B cell (primary cell): ENCODE measurements at regions not wholly inside any gene's neighbourhood (a gene's known extent, or its start where the extent isn't known, plus 50 kb on each side); places are given as distances from the start of the nearest gene placed in this dataset.

ENCODE experiments used
- EZH2 ChIP-seq: IDR thresholded peaks from 2 replicates; pipeline ENCODE4 v1.6.1; 2012; ENCODE audit warnings: borderline replicate concordance, low read depth, mild to moderate bottlenecking, moderate library complexity, low read length; ENCODE audit not compliant: insufficient read depth, poor library complexity, severe bottlenecking
- TF ChIP-seq, protein P1 (sequence below): fragments of 200-600 bp; IDR thresholded peaks from one replicate; pipeline ENCODE4 v1.8.0; 2022; ENCODE audit warnings: antibody characterized with exemption, mild to moderate bottlenecking

DNA sequence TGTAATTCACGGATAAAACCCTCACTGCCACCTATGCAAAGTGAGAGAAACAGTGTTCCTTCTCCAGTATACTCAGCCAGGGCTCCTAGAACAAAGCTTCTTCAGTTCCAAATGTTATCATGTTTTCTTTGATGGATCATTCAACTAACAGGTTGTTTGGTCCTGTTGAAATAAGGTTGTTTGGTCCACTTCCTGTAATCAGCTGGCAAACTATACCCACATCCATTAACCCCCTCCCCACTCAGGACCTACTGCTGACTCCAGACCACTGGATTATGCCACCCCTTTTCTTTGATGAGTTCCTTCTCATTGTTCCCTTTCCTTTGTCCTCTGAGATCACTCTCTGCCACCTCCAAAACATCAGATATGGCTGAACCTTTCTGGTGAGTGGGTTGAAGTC, 267.7 kb upstream of the USP25 start:
- no peak for TF ChIP-seq EZH2
- TF ChIP-seq, protein P1, sequence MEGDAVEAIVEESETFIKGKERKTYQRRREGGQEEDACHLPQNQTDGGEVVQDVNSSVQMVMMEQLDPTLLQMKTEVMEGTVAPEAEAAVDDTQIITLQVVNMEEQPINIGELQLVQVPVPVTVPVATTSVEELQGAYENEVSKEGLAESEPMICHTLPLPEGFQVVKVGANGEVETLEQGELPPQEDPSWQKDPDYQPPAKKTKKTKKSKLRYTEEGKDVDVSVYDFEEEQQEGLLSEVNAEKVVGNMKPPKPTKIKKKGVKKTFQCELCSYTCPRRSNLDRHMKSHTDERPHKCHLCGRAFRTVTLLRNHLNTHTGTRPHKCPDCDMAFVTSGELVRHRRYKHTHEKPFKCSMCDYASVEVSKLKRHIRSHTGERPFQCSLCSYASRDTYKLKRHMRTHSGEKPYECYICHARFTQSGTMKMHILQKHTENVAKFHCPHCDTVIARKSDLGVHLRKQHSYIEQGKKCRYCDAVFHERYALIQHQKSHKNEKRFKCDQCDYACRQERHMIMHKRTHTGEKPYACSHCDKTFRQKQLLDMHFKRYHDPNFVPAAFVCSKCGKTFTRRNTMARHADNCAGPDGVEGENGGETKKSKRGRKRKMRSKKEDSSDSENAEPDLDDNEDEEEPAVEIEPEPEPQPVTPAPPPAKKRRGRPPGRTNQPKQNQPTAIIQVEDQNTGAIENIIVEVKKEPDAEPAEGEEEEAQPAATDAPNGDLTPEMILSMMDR: no peak
